Activated effector memory CD4-positive, alpha-beta T cell treated with Interleukin-2 at 50 U/mL for 16 hours (primary cell): ENCODE measurements at regions not wholly inside any gene's neighbourhood (a gene's known extent, or its start where the extent isn't known, plus 50 kb on each side); places are given as distances from the start of the nearest gene placed in this dataset.

Experiments used
- DNase-seq: peaks from one replicate; pipeline ENCODE4 v3.0.0-alpha.2; 2020

GRCh38 chrY:21175505-21175904, 335.6 kb upstream of the RBMY1B start:
- no peak for DNase-seq

GRCh38 chrY:21177306-21177800, 333.8 kb upstream of the RBMY1B start:
- DNase-seq = no peak

- no peak for DNase-seq
Observed at GRCh38 chrY:21178281-21178680, 332.9 kb upstream of the RBMY1B start.

GRCh38 chrY:21180921-21181320, 330.2 kb upstream of the RBMY1B start:
- DNase-seq = peak; percentile 31

GRCh38 chrY:21184271-21184670, 326.9 kb upstream of the RBMY1B start:
- no peak for DNase-seq

GRCh38 chrY:21185419-21186105, 325.6 kb upstream of the RBMY1B start:
- DNase-seq = no peak

GRCh38 chrY:21192694-21193093, 318.4 kb upstream of the RBMY1B start:
- DNase-seq = no peak

- DNase-seq = no peak
Observed at GRCh38 chrY:21200246-21200645, 310.9 kb upstream of the RBMY1B start.

GRCh38 chrY:21227849-21228248, 283.3 kb upstream of the RBMY1B start:
- no peak for DNase-seq

GRCh38 chrY:21240221-21240620, 270.9 kb upstream of the RBMY1B start:
- DNase-seq = no peak

- no peak for DNase-seq
Observed at GRCh38 chrY:21240662-21241310, 270.4 kb upstream of the RBMY1B start.

- no peak for DNase-seq
Observed at GRCh38 chrY:21242793-21243192, 268.3 kb upstream of the RBMY1B start.

GRCh38 chrY:21246780-21247179, 264.4 kb upstream of the RBMY1B start:
- no peak for DNase-seq

- no peak for DNase-seq
Observed at GRCh38 chrY:21248591-21248990, 262.5 kb upstream of the RBMY1B start.

- no peak for DNase-seq
Observed at GRCh38 chrY:21253455-21254248, 257.5 kb upstream of the RBMY1B start.

GRCh38 chrY:21254476-21254875, 256.7 kb upstream of the RBMY1B start:
- no peak for DNase-seq

- DNase-seq = no peak
Observed at GRCh38 chrY:21256820-21257219, 254.3 kb upstream of the RBMY1B start.

GRCh38 chrY:21259707-21260106, 251.4 kb upstream of the RBMY1B start:
- no peak for DNase-seq

GRCh38 chrY:21260325-21260724, 250.8 kb upstream of the RBMY1B start:
- DNase-seq = no peak

GRCh38 chrY:21261158-21261557, 250.0 kb upstream of the RBMY1B start:
- no peak for DNase-seq

- no peak for DNase-seq
Observed at GRCh38 chrY:21266751-21267150, 244.4 kb upstream of the RBMY1B start.

GRCh38 chrY:21267164-21267563, 244.0 kb upstream of the RBMY1B start:
- no peak for DNase-seq

GRCh38 chrY:21287769-21288168, 223.4 kb upstream of the RBMY1B start:
- DNase-seq = no peak

GRCh38 chrY:21288908-21289307, 222.2 kb upstream of the RBMY1B start:
- no peak for DNase-seq
